ENCODE measurements at regions not wholly inside any gene's neighbourhood (a gene's known extent, or its start where the extent isn't known, plus 50 kb on each side); places are given as distances from the start of the nearest gene placed in this dataset.
"Not testable (repeated sequence)": the region's sequence is repeated elsewhere in the genome, so short reads cannot be mapped to it uniquely, and the experiment has no call there.

- H3K9me3 ChIP-seq, H4K20me1 ChIP-seq, H3K4me3 ChIP-seq, H3K4me1 ChIP-seq, H3K9ac ChIP-seq, H3K4me2 ChIP-seq, H3K36me3 ChIP-seq, H3K27ac ChIP-seq, H3K27me3 ChIP-seq: not testable (repeated sequence)
Measured at GRCh38 chr10:76815505-76815904, 822.1 kb downstream of the KCNMA1 start.

- H3K27me3 ChIP-seq = no peaks in the 10 kb centered on the region
- TF ChIP-seq Cebpa-rat (IDR thresholded peaks at IDR 0.05) = no peak
- no peak overlapping the region for H3K27ac ChIP-seq
- no peaks in the 10 kb centered on the region for H3K36me3 ChIP-seq
- no peaks in the 10 kb centered on the region for H3K9me3 ChIP-seq
- H3K9ac ChIP-seq = no peak overlapping the region
- H4K20me1 ChIP-seq = no peaks in the 10 kb centered on the region
- H3K4me1 ChIP-seq = 0 out of 2 replicates have a peak, but pooled peaks cover 5% of the 10 kb centered on the region
- H3K4me2 ChIP-seq = no peak overlapping the region
- no peak overlapping the region for H3K4me3 ChIP-seq
Measured at GRCh38 chr10:76811430-76811829, 826.2 kb downstream of the KCNMA1 start.

GRCh38 chr10:76788452-76788811 lies 849.2 kb downstream of the KCNMA1 start:
- Histone ChIP-seq H3K9ac (no peak overlapping the region), H3K27ac (no peak overlapping the region), H3K9me3 (no peaks in the 10 kb centered on the region), H3K4me1 (peaks cover 6% of the 10 kb centered on the region; the same call in 1 of the 2 replicates), H3K4me3 (no peak overlapping the region), H3K4me2 (no peak overlapping the region), H3K36me3 (no peaks in the 10 kb centered on the region), H3K27me3 (no peaks in the 10 kb centered on the region), H4K20me1 (no peaks in the 10 kb centered on the region)
- TF ChIP-seq Cebpa-rat (IDR thresholded peaks at IDR 0.05) = no peak

- no peak for TF ChIP-seq Cebpa-rat (IDR thresholded peaks at IDR 0.05)
- Histone ChIP-seq H3K9me3 (peaks cover 1% of the 10 kb centered on the region), H3K36me3 (no peaks in the 10 kb centered on the region), H3K4me2 (no peak overlapping the region), H3K9ac (no peak overlapping the region), H4K20me1 (no peaks in the 10 kb centered on the region), H3K4me3 (no peak overlapping the region), H3K27me3 (no peaks in the 10 kb centered on the region), H3K4me1 (peaks cover 6% of the 10 kb centered on the region; the same call in 1 of the 2 replicates), H3K27ac (no peak overlapping the region)
Measured at GRCh38 chr10:76787746-76788451, 849.7 kb downstream of the KCNMA1 start.

GRCh38 chr10:76786504-76787072 lies 851.0 kb downstream of the KCNMA1 start:
- TF ChIP-seq Cebpa-rat (IDR thresholded peaks at IDR 0.05) = no peak
- Histone ChIP-seq H3K9ac (no peak overlapping the region), H3K4me2 (no peak overlapping the region), H4K20me1 (no peaks in the 10 kb centered on the region), H3K27ac (no peak overlapping the region), H3K36me3 (no peaks in the 10 kb centered on the region), H3K27me3 (no peaks in the 10 kb centered on the region), H3K4me1 (peaks cover 6% of the 10 kb centered on the region; the same call in 1 of the 2 replicates), H3K9me3 (peaks cover 6% of the 10 kb centered on the region), H3K4me3 (no peak overlapping the region)

GRCh38 chr10:76784076-76784475 lies 853.5 kb downstream of the KCNMA1 start:
- H4K20me1 ChIP-seq = no peaks in the 10 kb centered on the region
- H3K27me3 ChIP-seq = no peaks in the 10 kb centered on the region
- peak overlapping the region; percentile 16; the same call in 1 of the 2 replicates for H3K4me2 ChIP-seq
- no peak for TF ChIP-seq Cebpa-rat (IDR thresholded peaks at IDR 0.05)
- H3K27ac ChIP-seq = no peak overlapping the region
- H3K9ac ChIP-seq = no peak overlapping the region
- no peak overlapping the region for H3K4me3 ChIP-seq
- peaks cover 6% of the 10 kb centered on the region; the same call in 1 of the 2 replicates for H3K4me1 ChIP-seq
- peaks cover 6% of the 10 kb centered on the region for H3K9me3 ChIP-seq
- H3K36me3 ChIP-seq = no peaks in the 10 kb centered on the region

GRCh38 chr10:76779796-76780301 lies 857.8 kb downstream of the KCNMA1 start:
- no peak overlapping the region for H3K4me2 ChIP-seq
- H4K20me1 ChIP-seq = no peaks in the 10 kb centered on the region

GRCh38 chr10:76778914-76779795 lies 858.5 kb downstream of the KCNMA1 start:
- TF ChIP-seq Cebpa-rat (IDR thresholded peaks at IDR 0.05) = no peak
- Histone ChIP-seq H3K27me3 (no peaks in the 10 kb centered on the region), H4K20me1 (no peaks in the 10 kb centered on the region), H3K9ac (no peak overlapping the region), H3K4me3 (no peak overlapping the region), H3K27ac (no peak overlapping the region), H3K4me1 (peaks cover 3% of the 10 kb centered on the region; the same call in 1 of the 2 replicates), H3K4me2 (no peak overlapping the region), H3K36me3 (no peaks in the 10 kb centered on the region), H3K9me3 (peaks cover 27% of the 10 kb centered on the region)

More at GRCh38 chr10:76779796-76780301, 857.8 kb downstream of the KCNMA1 start:
- no peak overlapping the region for H3K4me3 ChIP-seq
- H3K27me3 ChIP-seq = no peaks in the 10 kb centered on the region
- no peak overlapping the region for H3K27ac ChIP-seq
- H3K36me3 ChIP-seq = no peaks in the 10 kb centered on the region
- peaks cover 6% of the 10 kb centered on the region; the same call in 1 of the 2 replicates for H3K4me1 ChIP-seq
- no peak for TF ChIP-seq Cebpa-rat (IDR thresholded peaks at IDR 0.05)
- peaks cover 20% of the 10 kb centered on the region for H3K9me3 ChIP-seq
- no peak overlapping the region for H3K9ac ChIP-seq

- Histone ChIP-seq H3K27me3 (no peaks in the 10 kb centered on the region), H3K9ac (no peak overlapping the region), H3K4me3 (no peak overlapping the region), H3K4me2 (no peak overlapping the region), H4K20me1 (no peaks in the 10 kb centered on the region), H3K36me3 (no peaks in the 10 kb centered on the region), H3K9me3 (peaks cover 23% of the 10 kb centered on the region), H3K27ac (no peak overlapping the region), H3K4me1 (no peaks in the 10 kb centered on the region)
- no peak for TF ChIP-seq Cebpa-rat (IDR thresholded peaks at IDR 0.05)
Measured at GRCh38 chr10:76774987-76775603, 862.5 kb downstream of the KCNMA1 start.
